ENCODE measurements at regions not wholly inside any gene's neighbourhood (a gene's known extent, or its start where the extent isn't known, plus 50 kb on each side); places are given as distances from the start of the nearest gene placed in this dataset.

DNA sequence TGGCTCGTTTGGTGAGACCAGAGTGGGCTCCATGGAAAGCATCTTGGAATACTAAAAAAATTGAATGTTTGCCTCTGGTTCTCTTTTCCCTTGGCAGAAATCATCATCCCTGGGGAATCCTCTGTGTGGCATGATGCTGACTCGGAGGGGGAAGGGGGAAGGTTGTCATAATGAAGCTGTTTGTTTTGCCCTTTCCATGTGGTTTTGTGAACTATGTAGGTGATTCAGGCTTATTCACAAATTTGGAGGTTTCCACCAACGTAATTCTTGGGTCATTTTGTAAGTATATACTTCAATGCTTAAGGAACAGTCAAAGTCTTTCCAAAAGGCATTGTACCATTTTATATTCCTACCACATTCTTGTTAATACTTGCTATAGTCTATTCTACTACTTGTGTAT, 754.0 kb upstream of the FAT3 start:
- ATAC-seq, result no peak
- intact Hi-C loops (cut with DNase I), result no loop called here

DNA sequence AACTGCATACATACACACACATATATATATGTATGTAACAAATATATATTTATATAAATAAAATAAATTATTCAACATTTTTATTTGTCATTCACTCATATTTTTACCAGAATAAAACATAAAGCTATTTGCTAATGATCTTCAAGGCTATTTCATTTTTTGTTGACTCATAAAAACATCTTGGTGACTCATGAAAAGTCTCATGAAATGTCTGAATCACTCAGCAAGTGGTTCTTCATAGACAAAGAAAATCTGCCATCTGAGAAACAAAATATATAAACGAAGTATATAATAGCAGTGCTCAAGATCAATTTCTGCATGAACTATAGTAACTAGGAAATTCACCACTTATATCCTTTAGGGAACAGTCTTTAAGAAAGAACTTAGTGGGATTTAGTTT, 764.8 kb upstream of the FAT3 start:
- ATAC-seq (no peak), DNase-seq (no peak)
- intact Hi-C loops (cut with DNase I), result no loop called here

More for the DNA sequence above, 754.0 kb upstream of the FAT3 start:
- no peak for DNase-seq

- no peak for DNase-seq
- intact Hi-C loops (cut with DNase I), result no loop called here
Measured at GRCh38 chr11:91446267-91446666, 778.4 kb upstream of the FAT3 start.

GRCh38 chr11:91435694-91436395, 788.8 kb upstream of the FAT3 start:
- ATAC-seq (no peak), DNase-seq (no peak)
- intact Hi-C loops (cut with DNase I), result no loop called here

More at GRCh38 chr11:91446267-91446666, 778.4 kb upstream of the FAT3 start:
- ATAC-seq, result no peak

GRCh38 chr11:91433284-91434010, 791.2 kb upstream of the FAT3 start:
- no peak for DNase-seq
- intact Hi-C loops (cut with DNase I), result no loop called here
- ATAC-seq, result no peak

DNA sequence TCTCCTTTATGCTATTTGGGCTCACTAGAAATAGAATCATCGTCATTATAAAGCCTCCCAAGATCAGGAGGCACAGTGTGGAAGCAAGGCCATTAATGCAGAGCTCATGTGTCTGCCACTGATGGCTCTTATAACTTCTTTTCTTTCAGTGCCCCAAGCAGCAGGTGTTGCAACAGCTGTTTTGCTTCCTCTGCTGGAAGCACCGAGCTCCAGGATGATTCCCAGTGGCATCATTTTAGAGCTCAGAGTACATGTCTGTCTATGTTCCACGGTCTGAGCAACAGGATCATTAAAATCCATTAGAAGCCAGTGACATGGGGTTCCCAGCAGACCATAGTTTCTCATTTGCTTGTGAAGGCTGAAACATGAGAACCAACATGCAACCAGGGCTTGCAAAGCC, 803.0 kb upstream of the FAT3 start:
- intact Hi-C loops (cut with DNase I), result no loop called here
- no peak for ATAC-seq

GRCh38 chr11:91407842-91408241, 816.8 kb upstream of the FAT3 start:
- ATAC-seq (no peak), DNase-seq (no peak)
- intact Hi-C loops (cut with DNase I), result no loop called here

More for the DNA sequence above, 803.0 kb upstream of the FAT3 start:
- DNase-seq, result no peak

DNA sequence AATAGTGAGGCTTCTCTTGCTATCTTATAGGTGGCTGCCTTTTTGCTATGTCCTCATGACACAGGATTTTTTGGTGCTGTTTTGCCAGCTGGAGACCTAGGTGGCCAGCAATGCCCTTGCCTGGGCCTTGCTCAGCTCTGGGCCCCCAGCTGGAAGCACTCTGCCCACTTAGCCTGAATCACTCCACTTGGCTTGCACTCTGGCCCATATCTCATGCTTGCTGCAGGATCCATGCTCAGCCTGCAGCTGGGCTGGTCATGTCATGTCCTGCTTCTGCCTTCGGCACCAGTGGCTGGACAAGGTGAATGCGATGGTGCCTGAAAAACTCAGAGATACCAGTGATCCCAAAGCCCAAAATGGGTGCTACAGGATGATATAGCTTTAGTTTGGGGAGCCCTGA, 818.6 kb upstream of the FAT3 start:
- intact Hi-C loops (cut with DNase I), result no loop called here
- no peak for DNase-seq
- no peak for ATAC-seq

DNA sequence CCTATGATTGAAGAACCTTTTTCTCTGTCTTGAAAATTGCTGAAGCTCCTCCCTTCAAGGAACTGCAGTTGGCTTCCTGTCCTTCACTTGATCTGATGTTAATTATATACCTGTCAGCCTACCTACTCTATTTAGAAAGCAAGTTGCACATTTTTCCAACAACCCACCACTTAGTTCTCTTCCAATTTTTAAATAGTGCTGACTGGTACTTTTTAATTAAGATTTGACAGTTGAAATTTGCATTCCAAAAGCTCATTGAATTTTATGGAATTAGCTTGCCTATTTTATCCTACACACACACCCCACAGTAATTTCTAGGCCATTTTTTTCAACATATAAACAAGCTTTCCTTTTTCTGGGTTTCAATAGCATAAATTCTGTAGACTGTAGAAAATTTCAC, 820.3 kb upstream of the FAT3 start:
- DNase-seq, result no peak
- no peak for ATAC-seq
- intact Hi-C loops (cut with DNase I), result no loop called here

DNA sequence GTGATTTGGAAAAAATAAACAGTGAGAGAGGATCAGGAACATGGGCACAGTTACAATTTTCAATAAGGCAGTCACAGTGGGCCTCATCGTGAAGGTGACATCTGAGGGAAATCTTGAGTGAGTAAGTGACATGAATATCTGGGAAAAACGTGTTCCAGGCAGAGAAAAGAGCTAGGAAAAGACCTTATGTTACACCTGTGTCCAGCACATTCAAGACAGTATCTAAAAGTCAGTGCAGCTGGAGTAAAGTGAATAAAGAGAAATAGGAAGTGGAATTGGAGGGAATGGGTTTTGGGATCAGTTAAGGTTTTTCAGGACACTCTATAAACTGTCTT, 827.5 kb upstream of the FAT3 start:
- ATAC-seq, result no peak
- intact Hi-C loops (cut with DNase I), result no loop called here
- no peak for DNase-seq

DNA sequence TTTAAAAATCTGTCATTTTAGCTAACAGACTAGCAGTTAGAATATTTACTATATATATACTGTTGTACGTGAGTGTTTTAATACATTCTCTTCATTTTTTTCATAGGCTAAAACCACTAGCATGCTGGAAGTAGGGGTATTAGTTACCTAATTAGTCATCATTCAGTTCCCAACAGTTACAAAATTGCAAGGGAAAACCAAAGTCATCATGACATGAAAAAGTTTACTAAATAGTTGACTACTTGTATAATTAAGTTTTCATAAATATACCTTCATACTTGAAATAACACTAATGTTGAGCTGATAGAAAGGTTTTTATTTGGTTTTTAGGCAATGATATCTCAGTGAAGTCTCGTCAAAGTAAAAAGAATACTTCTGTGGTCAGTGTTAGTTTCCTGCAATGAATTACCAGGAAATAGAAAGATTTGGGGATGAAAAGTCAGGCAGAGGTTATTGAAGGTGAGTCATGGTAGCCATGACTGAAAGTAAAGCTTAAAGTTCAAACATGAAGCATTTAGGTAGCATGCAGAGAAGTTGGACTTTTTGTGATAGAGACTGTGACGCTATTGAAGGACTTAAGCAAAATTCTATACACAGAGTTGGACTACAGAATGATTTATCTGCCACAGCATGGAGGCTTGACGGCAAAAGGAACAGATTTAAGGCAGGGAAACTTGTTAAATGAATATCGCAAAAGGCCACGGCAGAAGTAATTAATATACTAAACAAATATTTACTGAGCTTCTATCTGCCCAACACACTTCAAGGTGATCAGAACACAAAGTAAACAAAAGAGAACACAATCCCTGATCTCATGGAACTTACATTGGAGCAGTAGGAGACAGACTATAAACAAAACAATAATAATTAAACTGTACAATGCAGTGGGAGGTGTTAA, 828.1 kb upstream of the FAT3 start:
- intact Hi-C loops (cut with DNase I), result no loop called here
- DNase-seq, result no peak
- ATAC-seq, result no peak

GRCh38 chr11:91394727-91395414, 829.7 kb upstream of the FAT3 start:
- intact Hi-C loops (cut with DNase I), result no loop called here
- DNase-seq (no peak), ATAC-seq (no peak)

DNA sequence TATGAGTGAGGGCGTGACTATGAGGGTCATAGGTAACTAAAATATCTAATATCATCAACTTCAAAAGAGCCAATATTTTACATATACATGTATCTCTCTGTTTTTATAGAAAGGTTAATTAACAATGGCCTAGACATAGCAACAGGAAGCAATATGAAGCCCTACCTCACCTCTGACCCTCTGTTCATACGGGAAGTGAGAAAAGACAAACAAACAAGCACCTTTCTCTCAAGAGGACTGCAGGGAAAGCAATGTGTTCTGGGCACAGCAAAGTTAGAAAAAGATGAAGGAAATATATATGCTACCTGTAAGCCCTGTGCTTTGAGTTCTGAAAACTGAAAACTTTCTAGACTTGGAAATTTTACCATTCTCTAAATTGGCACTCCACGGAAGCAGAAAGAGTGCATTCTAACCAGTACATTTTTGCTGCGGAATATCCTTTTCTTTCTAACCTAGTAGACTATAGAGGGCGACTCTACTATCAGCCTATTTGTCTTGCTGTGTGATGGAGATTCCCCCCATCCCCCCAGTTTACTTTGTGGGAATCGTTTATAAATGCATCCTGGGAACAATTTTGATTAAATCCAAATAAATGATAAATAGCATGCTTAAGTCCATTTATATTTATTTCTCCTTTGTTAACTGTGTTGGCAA, 830.4 kb upstream of the FAT3 start:
- intact Hi-C loops (cut with DNase I), result no loop called here

DNA sequence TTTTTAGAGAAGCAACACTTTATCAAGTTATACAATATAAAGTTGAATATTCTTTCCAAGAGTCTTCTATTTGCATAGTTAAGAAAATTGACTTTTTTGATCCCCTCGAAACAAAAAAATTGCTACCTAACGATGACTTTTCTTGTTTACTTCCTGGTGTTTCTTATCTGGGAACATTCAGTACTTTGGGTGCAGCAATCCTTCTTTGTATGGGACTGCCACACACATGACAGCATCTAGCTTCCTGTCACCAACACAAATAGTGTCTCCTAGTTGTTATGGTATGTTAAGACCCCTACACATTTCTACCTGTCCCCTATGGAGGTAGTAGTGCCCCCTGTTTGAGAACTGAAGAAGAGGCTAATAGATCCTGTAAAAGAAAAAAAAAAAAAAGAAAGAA, 841.7 kb upstream of the FAT3 start:
- intact Hi-C loops (cut with DNase I), result no loop called here
- DNase-seq (no peak), ATAC-seq (no peak)

More for the DNA sequence above, 830.4 kb upstream of the FAT3 start:
- DNase-seq (no peak), ATAC-seq (no peak)

DNA sequence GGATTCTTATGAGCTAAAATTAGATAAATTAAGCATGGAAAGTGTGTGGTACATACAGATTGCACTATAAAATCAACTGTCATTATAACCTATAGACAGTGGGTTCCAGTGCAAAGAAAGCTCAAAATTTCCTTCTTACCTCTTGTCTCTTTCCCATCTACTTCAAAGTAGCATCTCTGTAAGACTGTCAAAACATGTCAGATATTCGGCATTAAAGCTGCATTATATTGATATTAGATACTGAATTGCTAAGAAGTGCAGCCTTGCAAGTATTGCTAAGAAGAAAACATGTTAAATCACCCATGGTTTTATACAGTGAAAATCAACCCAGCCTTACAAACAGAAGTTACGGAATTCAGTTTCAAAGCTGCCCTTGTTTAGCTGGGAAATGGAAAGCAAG, 849.8 kb upstream of the FAT3 start:
- no peak for ATAC-seq
- intact Hi-C loops (cut with DNase I), result no loop called here
- DNase-seq, result no peak

DNA sequence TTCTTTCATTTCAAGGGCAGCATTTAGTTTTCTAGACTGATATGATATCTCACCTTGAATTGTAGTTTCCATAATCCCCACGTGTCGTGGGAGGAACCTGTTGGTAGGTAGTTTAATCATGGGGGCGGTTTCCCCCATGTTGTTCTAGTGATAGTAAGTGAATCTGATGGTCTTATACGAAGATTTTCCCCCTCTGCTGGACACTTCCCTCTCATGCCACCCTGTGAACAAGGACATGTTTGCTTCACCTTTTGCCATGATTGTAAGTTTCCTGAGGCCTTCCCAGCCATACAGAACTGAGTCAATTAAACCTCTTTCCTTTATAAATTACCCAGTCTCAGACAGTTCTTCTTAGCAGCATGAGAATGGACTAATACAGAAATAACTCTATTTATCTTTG, 851.1 kb upstream of the FAT3 start:
- DNase-seq, result no peak
- intact Hi-C loops (cut with DNase I), result no loop called here
- no peak for ATAC-seq

- intact Hi-C loops (cut with DNase I), result loop anchor here in 1 of 2 donors (10.0 kb wide), 1 partner anchor 1238 kb away; no protein-coding TSS in a partner anchor
- ATAC-seq (no peak), DNase-seq (no peak)
Measured at GRCh38 chr11:91366816-91367215, 857.8 kb upstream of the FAT3 start.

DNA sequence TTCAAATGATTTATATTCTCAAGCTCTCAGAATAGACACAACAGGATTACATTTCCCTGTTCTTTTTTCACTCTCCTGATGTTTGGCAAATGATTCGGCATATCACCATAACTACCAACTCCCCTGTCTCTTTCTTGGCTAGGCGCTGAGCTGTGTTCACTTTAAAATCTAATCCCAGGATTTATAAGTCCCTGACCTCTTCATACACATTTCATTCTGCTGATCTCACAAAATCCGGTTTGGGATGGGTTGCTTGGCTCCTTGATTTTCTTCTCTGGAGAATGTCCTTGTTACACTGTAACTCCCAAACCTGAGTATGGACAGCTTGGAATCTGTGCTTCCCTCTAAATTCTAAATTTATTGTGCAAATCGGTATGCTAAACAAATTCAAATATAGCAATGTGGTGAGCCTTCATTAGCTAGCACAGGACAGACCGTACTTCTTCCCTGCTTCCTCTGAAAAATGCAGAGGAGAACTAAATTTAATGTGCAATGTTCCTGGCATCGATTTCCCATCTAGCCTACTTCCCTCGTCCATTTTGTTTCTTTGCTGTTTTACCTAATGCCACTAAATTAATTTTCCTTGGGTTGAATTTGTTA, 858.5 kb upstream of the FAT3 start:
- DNase-seq (no peak), ATAC-seq (no peak)
- intact Hi-C loops (cut with DNase I), result loop anchor here in 1 of 2 donors (10.0 kb wide), 1 partner anchor 1239 kb away; no protein-coding TSS in a partner anchor

GRCh38 chr11:91350931-91351330, 873.7 kb upstream of the FAT3 start:
- ATAC-seq, result no peak
- DNase-seq, result no peak

More at GRCh38 chr11:91350931-91351330, 873.7 kb upstream of the FAT3 start:
- intact Hi-C loops (cut with DNase I), result no loop called here

Measured in left cardiac atrium (tissue), 4 donors.